Suppressor macrophage (primary cell): ENCODE measurements at regions not wholly inside any gene's neighbourhood (a gene's known extent, or its start where the extent isn't known, plus 50 kb on each side); places are given as distances from the start of the nearest gene placed in this dataset.
A peak's percentile ranks its signal among the peaks of the same experiment; 100 is the strongest.
"Not testable (repeated sequence)": the region's sequence is repeated elsewhere in the genome, so short reads cannot be mapped to it uniquely, and the experiment has no call there.

ENCODE experiments used
- DNase-seq, 4 experiments: peaks; one replicate each; pipeline ENCODE4 v3.0.0-alpha.2; 2020 to 2022

DNA sequence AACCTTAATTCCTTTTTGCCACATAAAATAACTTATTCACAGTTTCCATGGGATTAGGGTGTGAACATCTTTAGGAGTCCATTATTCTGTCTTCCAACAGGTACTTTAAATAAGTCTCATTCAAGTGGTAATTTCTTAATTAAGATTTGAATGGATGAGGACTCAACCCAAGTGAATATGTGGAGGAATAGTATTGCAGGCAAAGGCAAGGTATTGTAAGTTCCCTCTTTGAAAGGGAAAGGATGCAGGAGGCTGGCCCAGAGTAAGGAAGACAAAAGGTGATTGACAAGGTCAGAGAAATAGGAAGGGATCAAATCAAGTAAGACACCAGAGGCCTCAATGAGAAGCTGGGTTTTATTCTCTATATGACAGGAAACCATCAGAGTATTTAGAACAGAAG is 238.2 kb upstream of the RBMS1 start:
- no peak for DNase-seq

DNA sequence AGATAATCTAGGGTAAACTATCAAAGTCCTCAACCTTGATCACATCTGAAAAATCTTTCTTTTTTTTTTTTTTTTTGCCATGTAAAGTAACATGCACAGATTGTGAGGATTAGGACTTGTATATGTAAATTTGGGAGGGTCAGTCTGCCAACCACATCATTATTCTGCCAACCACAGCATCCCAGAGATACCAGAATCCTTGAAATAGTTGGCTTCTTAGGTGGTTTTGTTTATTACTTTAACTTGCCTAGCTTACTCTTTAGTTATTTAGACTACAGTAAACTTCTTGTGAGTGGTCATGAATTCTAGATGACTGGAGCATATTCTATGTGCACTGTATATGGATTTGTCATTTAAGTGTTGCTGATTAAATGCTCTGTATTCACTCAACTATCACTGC is 242.1 kb upstream of the RBMS1 start:
- no peak for DNase-seq

DNA sequence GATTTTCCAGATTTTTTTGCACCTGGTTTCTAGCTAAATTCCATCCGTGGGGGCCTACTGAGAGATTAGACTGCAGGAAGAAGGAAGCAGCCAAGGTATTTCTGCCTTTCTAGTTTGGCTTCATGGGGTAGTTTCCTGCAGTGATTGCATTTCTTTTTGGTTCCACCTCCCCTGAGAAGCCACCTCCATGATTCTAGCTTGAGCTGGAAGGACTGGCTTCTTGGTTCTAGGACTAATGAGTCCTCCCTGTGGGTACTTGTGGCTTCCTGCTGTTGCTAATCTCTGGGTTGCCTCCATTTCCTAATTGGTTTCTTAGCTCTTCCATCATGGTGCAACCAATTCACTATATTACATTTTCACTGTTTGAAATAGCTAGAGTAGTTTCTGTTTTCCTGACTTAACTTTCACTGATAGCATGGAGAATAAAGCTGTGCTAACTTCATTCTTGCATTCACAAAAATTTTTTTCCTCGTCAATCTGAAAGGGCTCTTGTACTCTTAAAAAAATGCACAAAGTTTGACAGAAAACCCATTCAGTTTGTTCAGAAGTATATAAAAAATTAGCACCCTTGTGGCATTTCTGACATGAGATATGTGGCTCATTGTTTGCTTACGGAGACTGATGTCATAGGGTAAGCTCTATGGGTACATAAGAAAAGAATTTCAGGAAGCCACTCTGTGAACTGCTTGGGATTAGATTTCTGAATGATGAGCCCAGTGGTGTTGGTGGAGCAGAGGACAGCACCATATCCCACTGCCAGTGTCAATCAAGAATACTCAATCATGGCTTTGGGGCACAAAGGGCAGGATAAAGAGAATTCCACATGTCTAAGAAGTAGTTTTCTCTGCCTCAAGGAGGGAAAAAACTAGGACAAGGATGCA is 242.8 kb upstream of the RBMS1 start:
- DNase-seq = peak in 1 of 4 experiments; percentile 6

DNA sequence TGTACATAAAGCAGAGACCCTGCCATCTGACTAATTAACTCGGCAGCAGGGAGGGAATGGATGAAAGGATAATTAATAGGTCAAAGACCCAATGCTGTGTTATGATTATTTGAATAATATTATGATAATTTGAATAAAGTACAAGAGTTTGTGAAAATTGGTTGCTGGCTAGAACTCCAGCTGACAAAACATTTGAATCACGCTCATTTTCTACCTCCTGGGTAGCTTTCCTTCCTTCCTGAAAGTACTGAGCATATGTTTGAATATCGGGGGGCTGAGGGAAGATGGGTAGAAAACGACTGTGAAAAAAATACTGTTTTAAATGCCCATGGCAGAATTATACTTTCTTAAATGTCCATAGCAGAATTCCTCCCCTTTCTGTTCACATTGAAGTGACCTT is 243.6 kb upstream of the RBMS1 start:
- no peak for DNase-seq

DNA sequence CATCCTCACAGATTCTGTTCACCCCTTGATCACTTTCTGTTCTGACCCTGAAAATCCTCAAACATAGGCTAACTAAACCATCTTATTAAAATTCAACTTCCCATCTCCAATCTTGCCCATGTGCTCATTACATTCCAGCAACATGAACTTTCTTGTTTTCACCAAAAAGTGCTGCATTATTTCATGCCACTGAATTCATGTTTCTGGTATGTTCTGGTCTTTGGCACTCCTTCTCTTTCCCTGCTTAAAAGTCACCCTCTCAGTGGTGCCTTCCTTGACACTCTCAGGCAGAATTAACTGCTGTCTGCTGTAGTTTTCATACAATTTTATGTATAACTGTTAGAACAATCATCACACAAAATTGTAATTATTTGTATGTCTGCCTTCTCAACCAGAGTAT is 247.7 kb upstream of the RBMS1 start:
- DNase-seq = no peak

DNA sequence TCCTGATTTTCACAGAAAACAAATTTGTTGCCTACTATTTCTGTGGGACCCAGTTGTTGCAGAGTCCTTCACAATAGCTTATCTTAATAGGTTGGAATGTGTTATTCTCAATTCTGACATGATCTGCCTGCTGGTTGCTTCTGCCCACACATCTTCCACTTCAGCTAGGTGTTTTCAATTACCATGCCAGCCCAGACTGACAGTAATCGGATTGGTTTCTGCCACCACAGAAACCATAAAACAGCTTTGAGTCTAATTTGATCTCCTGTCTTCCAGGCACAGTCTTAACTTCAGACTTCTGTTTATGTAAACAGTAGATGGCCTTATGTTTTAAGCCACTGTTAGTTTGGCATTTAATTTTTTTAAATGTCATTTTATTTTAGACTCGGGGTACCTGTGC is 248.2 kb upstream of the RBMS1 start:
- DNase-seq = no peak

DNA sequence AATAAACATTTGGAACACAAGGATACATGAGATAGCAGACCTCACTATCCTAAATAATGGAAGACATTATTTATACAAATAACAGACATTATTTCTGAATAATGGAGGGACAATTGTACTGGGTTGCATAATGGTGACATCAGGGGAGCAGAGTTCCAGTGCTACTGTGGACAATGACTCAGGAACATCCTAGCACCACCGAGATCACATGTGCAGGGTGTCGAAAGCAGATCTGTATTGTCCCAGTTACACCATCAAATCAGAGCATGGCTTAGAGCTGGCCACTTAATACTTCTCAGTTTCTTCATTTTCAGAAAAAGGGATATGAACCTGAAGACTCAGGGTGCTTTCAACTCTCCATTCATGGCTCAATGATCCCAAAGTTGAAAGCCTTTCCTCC is 249.1 kb upstream of the RBMS1 start:
- peak; percentile 77 to 92 (median 88) for DNase-seq

DNA sequence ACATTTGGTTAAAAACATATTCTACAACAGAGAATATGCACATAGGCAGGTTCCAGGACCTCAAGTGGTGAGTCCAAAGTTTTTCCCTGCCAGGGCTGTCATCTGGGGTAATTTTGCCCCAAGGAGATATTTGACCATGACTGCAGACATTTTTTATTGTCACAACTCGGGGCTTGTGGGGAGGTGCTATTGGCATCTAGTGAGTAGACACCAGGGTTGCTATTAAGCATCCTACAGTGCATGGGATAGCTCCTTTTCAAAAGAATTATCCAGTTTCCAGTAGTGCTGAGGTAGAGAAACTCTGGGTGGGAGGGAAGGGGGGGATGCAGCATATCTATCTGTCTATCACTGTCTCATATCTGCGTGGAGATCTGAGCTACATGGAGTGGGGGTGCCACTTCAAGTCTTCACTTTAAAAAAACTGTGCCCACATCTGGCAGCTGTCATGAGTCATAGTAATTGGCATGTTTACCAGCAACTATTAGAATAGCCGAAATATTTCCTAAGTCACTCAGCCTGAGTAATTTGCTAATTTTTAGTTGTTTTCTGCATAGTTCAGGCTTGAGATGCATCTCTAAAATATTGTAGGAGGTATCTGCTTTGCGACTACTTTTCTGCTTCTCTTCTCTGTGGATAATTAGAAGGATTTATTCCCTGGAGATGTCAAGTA is 254.0 kb upstream of the RBMS1 start:
- DNase-seq = no peak

DNA sequence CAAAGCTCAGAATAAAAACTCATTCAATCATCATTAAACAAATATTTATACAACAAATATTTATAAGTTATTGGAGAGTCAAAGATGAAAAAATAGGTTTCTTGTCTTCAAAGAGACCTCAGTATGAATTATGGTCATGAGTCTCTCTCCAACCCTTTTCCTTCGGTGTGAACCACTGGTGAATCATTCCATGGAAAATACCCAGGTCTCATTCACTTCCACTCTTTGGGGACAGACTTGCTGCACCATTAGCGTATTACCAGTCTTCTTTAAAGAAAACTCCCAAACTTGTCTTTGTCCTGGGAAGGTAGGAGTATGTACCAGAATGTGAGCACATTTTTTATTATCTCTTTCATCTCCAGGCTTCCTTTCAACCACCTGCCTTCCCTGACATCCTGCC is 257.4 kb upstream of the RBMS1 start:
- no peak for DNase-seq

DNA sequence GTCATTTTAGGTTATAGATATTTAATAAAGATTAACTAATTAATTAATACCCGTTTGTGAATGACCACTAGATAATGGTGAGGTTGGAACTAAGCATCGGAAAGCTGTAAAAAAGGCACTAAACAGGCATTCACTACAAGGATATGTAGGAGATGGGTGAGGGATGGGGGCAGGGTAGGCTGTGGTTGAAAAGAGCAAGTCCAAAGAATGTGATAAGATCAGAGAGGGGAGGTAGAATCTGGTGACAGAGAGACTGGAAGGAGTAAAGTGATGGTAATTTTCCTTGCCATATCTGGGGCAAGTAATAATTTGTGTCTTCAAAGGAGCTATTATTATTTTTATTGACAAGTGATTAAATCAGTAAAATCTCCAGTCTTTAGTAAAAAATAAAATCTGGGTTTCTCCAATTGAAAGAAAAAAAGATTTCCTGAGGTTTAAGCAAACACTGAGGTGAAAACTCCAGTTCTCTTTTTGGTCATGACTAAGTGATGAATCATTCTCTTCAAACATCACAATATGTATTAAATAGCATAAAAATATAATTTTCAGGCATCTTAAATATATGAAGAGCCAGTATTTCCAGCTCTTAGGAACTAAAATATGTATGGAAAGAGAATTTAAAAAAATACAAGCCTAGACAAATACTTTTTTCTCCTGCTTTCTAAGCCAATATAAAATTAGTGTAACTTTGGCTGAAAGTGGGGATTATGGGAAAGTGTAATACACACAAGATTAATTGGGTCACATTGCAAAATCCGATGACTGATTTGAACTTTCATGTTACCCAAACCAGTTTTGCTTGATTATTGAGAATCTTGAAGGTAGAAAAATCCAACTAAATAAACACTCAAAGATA is 259.1 kb upstream of the RBMS1 start:
- peak in 3 of 4 experiments; percentile 1 to 56 (median 52) for DNase-seq

DNA sequence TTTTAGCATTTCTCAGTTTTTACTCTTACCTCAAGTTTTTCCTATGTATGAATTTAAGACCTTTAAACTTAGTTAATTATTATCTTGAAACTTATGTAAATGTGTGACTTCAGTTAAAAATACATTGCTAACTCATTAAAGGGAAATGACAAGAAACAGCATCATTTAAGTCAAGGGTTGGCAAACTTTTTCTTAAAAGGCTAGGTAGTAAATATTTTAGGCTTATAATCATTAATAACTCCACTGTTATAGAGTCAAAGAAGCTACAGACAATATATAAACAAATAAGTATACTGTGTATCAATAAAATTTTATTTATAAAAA is 259.7 kb upstream of the RBMS1 start:
- no peak for DNase-seq

DNA sequence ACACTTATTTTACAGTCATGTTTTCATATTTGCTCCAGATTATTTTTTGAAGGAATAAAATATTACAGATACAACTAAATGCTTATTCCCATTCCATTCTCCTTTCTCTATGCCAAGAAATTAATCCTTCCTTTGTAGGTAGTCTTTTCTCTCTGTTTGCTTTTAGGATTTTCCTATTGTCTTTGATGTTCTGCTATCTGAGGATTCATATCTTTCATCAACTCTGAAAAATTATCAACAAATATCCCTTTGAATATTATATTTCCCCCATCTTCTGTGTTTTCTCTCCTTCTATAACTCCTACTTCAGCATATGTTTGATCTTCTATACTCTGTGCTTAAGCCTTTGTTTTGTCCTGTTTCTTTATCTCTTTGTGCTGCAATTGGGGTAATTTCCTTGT is 260.4 kb upstream of the RBMS1 start:
- no peak for DNase-seq

DNA sequence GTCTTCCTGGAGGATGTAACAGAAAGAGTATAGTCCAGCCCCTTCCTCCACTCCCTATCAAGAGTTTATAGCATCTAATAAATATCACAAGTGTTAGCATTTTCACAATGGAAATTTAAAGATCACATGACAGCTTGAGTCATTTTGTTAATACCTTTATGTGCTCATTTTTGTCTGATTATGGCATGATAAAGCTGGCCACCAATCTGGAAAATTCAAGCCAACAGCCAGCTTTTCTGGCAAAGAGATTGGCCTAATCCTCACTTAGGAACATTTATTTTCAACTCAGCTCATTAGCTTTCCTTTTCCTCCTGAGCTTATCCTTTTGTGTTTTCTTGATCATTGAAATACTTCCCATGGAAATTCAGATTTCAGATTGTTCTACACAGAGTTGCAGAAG is 262.9 kb upstream of the RBMS1 start:
- DNase-seq = no peak

DNA sequence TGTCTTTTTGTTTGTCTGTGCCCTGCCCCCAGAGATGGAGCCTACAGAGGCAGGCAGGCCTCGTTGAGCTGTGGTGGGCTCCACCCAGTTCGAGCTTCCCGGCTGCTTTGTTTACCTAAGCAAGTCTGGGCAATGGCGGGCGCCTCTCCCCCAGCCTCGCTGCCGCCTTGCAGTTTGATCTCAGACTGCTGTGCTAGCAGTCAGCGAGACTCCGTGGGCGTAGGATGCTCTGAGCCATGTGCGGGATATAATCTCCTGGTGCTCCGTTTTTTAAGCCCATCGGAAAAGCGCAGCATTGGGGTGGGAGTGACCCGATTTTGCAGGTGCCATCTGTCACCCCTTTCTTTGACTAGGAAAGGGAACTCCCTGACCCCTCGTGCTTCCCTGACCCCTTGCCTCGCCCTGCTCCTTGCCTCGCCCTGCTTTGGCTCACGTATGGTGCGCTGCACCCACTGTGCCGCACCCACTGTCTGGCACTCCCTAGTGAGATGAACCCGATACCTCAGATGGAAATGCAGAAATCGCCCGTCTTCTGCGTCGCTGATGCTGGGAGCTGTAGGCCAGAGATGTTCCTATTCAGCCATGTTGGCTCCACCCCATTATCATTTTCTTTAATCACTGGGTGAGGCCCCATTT is 269.0 kb upstream of the RBMS1 start:
- not testable (repeated sequence) for DNase-seq

DNA sequence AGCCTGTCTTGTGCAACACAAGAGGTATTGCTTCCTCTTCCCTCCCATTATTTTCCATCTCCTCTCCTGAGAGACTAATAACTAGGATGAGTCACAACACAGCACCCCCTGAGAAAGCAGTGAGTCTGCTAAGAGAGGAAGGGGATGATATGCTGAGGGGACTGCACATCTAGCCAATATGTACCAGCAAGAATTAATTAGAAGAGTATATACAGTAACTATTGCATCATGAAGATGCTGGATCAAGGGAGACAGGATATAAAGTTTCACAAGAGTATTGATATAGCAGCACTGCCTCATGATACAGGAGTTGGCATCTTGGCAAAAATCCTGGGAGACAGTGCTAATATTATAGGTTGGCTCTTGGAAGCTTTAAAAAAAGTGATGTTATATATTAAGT is 289.9 kb upstream of the RBMS1 start:
- DNase-seq = peak in 2 of 4 experiments; percentile 9 to 16

DNA sequence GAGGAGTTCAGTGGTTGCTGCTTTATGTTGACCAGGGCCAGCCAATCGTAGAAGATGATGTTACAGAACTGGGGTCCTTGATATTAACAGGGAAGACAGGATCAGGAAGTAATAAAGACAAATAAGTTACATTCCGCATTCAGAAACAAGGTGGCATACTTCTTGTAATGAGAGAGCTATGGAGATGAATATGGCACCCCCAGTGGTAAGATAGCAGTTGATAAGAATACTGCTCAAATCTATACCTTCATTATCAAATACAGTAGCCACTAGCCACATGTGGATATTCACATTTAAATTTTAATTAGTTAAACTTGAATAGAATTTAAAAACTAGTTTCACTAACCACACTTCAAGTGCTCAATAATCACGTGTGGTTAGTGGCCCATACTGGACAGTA is 290.4 kb upstream of the RBMS1 start:
- DNase-seq = no peak

DNA sequence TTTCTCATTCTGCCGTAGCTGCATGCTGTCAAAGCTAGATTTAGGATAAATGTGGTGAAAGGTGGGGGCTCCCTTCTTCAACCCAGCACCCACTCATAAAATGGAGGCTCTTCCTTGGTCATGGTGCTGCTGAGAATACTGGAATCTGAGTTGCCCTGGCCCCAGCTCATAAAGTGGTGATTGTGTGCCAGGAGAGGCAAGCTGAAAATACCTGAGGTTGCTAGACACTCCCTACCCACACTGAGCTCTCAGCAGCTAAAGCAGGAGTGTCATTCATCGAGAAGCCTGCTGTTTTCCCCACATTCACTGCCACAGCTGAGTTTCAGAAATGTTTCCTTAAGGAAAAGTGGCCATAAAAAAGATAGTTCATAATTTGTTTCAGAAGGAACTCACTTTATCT is 297.1 kb upstream of the RBMS1 start:
- DNase-seq = no peak

DNA sequence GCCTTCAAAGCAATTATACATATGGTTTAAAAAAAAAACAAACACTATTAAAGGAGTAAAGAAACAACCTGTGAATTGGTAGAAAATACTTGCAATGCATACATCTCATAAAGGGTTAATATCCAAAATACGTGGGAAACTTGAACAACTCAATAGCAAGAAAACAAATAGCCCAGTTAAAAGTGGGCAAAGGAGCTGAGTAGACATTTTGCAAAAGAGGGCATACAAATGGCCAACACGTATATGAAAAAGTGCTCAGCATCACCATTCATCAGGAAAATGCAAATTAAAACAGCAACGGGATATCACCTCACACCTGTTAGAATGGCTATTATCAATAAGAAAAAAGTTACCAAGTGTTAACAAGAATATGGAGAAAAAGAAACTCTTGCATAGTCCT is 298.3 kb upstream of the RBMS1 start:
- no peak for DNase-seq

DNA sequence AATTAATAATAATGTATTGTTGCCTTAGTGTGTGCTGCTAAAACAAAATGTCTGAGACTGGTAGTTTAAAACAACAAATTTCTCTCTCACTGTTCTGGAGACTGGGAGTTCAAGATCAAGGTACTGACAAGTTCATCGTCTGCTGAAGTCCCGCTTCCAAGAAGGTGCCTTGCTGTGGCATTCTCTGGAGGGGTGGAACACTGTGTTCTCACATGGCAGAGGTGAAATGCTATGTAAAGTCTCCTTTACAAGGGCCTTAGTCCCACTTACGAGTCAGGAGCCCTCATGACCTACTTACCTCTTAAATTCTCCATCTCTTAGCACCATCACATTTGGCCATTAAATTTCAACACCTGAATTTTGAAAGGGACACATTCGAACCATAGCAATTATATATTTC is 299.2 kb upstream of the RBMS1 start:
- DNase-seq = no peak

DNA sequence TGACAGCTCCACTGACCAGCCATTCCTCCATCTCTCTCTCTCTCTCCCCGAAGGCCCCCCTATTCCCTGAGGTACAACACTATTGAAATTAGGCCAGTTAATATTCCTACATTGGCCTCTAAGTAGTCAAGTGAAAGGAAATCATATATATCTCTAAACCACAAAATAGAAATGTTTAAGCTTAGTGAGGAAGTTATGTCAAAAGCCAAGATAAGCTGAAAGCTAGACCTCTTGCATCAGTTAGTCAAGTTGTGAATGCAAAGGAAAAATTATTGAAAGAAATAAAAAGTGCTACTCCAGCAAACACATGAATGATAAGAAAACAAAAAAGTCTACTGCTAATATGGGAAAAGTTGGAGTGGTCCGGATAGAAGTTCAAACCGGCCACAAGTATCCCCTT is 301.3 kb upstream of the RBMS1 start:
- DNase-seq = peak in 1 of 4 experiments; percentile 7

DNA sequence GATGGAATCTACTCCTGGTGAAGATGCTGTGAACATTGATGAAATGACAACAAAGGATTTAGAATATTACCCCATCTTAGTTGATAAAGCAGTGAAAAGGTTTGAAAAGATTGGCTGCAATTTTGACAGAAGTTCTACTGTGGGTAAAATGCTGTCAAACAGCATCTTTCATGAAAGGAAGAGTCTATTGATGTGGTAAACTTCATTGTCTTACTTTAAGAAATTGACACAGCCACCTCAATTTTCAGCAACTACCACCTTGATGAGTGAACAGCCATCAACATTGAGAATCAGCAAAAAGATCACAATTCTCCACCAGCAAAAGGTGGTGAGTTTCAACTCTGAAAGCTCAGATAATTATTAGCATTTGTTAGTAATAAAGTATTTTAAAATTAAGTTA is 310.3 kb upstream of the RBMS1 start:
- no peak for DNase-seq

DNA sequence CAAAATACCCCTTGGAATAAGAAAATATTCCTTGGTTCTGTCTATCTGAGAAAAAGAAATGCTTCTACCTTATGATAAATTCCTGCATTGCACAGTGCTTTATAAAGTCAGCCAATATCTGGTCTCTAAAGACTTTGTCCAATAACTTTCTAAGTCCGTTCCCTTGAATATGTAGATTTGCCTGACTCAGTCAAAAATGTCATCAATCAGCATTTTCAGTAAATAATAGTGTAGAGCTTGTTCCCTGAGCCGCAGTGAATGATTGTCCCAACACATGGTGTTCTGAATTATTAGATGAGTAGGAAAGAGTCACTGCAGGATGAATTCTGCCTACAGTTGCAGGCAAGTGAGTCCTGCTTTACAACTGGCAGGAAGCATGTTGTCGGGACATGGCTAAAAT is 316.8 kb upstream of the RBMS1 start:
- no peak for DNase-seq
